ENCODE measurements at regions not wholly inside any gene's neighbourhood (a gene's known extent, or its start where the extent isn't known, plus 50 kb on each side); places are given as distances from the start of the nearest gene placed in this dataset.
A peak's percentile ranks its signal among the peaks of the same experiment; 100 is the strongest.

DNA sequence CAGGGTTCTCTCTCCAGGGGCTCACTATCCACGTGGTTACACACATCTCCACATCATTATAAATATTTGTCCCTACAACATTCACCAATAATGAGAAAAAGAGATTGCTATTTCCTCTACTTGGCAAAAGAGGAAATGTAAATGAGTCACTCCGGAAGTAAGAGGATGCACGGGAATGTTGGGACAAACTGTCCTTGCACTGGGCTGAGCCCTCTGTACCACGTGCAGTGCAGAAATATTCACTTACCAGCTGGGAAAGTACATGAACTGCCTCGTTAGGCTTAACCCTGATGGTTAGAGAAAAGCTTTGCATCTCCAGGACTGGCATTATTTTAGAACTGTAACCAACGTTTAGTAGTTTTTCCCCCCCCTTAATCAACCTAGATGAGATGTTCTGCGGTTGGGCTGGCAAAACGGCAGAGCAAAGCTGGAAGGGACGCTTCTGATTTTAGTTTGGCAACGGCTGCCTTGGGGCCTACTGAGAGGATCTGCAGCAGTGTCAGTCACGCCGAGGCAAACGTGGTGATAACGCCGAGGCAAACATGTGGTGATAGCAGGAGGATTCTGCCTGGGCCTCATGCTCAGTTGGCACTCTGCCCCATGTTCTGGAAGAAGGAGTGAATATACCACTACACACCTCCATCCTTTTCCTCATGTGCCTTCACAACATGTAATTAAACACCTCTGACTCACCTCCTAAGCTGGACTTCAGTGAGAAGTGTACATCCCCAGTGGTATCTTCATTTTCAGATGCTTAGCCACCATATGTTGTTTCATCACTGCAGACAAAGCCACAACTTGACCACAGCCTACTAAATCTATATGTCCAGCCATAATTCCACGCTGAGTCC lies 661.4 kb upstream of the KLF4 start:
- Histone ChIP-seq H3K36me3 (replicated peaks in 1 of 2) (no peaks in the 10 kb centered on the region), H3K9me3 (replicated peaks in 1 of 3) (no peaks in the 10 kb centered on the region), H3K27me3 (no peaks in the 10 kb centered on the region), H3K27ac (peak overlapping the region in 2 of 5 donors; percentile 15 to 79), H3K4me1 (replicated peaks in 1 of 2) (no peaks in the 10 kb centered on the region), H3K4me3 (no peak overlapping the region)
- TF ChIP-seq POLR2A (IDR thresholded peaks at IDR 0.05): no peak
- no peak for TF ChIP-seq CTCF (IDR thresholded peaks at IDR 0.05)
- intact Hi-C loops (cut with DNase I): no loop called here
- WGBS, 4 donors: 64 to 73% (median 68%) methylated on average over 16 of the region's 16 CpGs
- peak in 4 of 7 donors; percentile 35 to 69 (median 44) for DNase-seq

GRCh38 chr9:108149326-108149725 lies 659.8 kb upstream of the KLF4 start:
- 80 to 89% (median 85%) methylated on average over 4 of the region's 4 CpGs for WGBS, 4 donors

GRCh38 chr9:108142504-108143201 lies 653.1 kb upstream of the KLF4 start:
- 8 to 17% (median 11%) methylated on average over 10 of the region's 10 CpGs for WGBS, 4 donors
- intact Hi-C loops (cut with DNase I): no loop called here
- H3K4me1 ChIP-seq (replicated peaks in 1 of 2): peaks cover 9 to 20% of the 10 kb centered on the region in 2 donors
- no peaks in the 10 kb centered on the region for H3K27me3 ChIP-seq
- H3K27ac ChIP-seq: peak overlapping the region in 4 of 5 donors; percentile 25 to 86 (median 49)
- H3K9me3 ChIP-seq (replicated peaks in 1 of 3): no peaks in the 10 kb centered on the region
- H3K4me3 ChIP-seq: no peak overlapping the region
- H3K36me3 ChIP-seq (replicated peaks in 1 of 2): no peaks in the 10 kb centered on the region
- TF ChIP-seq CTCF (IDR thresholded peaks at IDR 0.05): peak in 2 of 6 experiments; percentile 3 to 33
- TF ChIP-seq POLR2A (IDR thresholded peaks at IDR 0.05): no peak
- peak; percentile 48 to 90 (median 80) for DNase-seq

More at GRCh38 chr9:108149326-108149725, 659.8 kb upstream of the KLF4 start:
- Histone ChIP-seq H3K27me3 (no peaks in the 10 kb centered on the region), H3K4me1 (replicated peaks in 1 of 2) (no peaks in the 10 kb centered on the region), H3K36me3 (replicated peaks in 1 of 2) (no peaks in the 10 kb centered on the region), H3K4me3 (no peak overlapping the region), H3K9me3 (replicated peaks in 1 of 3) (no peaks in the 10 kb centered on the region), H3K27ac (no peak overlapping the region)
- no peak for TF ChIP-seq CTCF (IDR thresholded peaks at IDR 0.05)
- no peak for TF ChIP-seq POLR2A (IDR thresholded peaks at IDR 0.05)
- DNase-seq: no peak
- intact Hi-C loops (cut with DNase I): no loop called here

- WGBS, 4 donors: 14 to 52% (median 40%) methylated on average over 2 of the region's 2 CpGs
- intact Hi-C loops (cut with DNase I): no loop called here
- no peak for TF ChIP-seq CTCF (IDR thresholded peaks at IDR 0.05)
- TF ChIP-seq POLR2A (IDR thresholded peaks at IDR 0.05): no peak
- H3K4me3 ChIP-seq: no peak overlapping the region
- no peaks in the 10 kb centered on the region for H3K27me3 ChIP-seq
- no peaks in the 10 kb centered on the region for H3K36me3 ChIP-seq (replicated peaks in 1 of 2)
- H3K4me1 ChIP-seq (replicated peaks in 1 of 2): peaks cover 9 to 20% of the 10 kb centered on the region in 2 donors
- peak overlapping the region in 4 of 5 donors; percentile 25 to 86 (median 49) for H3K27ac ChIP-seq
- DNase-seq: no peak
- no peaks in the 10 kb centered on the region for H3K9me3 ChIP-seq (replicated peaks in 1 of 3)
These were observed 652.6 kb upstream of the KLF4 start for GRCh38 chr9:108142142-108142503.

All from adrenal gland (tissue), 9 donors.